ENCODE measurements at regions not wholly inside any gene's neighbourhood (a gene's known extent, or its start where the extent isn't known, plus 50 kb on each side); places are given as distances from the start of the nearest gene placed in this dataset.

DNA sequence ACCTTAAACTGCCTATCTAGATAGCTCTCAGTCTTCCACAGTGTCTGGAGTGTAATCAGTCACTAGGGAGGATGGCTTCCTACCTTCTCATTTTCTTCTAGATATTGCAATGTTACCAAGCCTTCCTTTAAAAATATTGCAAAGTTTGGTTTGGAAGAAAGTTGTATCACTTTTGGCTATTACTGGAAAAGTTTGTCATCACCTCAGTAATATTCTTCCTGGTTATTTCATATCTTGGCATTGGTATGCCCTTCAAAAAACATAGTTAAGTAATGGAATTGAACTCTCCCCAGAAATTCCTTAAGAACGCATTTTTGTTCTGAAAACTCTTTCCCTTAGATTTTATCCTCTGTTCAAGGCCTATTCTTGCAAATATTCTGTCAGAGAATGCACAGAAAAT is 179.3 kb upstream of the MME start:
- Histone ChIP-seq H3K9me3 (no peaks in the 10 kb centered on the region), H3K27ac (no peak overlapping the region), H3K4me3 (replicated peaks in 1 of 3) (no peak overlapping the region), H3K27me3 (no peaks in the 10 kb centered on the region), H3K4me1 (no peaks in the 10 kb centered on the region), H3K36me3 (no peaks in the 10 kb centered on the region)
- DNase-seq, result no peak
- TF ChIP-seq POLR2A (IDR thresholded peaks at IDR 0.05), result no peak
- no peak for TF ChIP-seq CTCF (IDR thresholded peaks at IDR 0.05)
- WGBS, 2 donors, result 82 to 86% methylated on average over 1 of the region's 1 CpG
- intact Hi-C loops (cut with DNase I), result no loop called here

DNA sequence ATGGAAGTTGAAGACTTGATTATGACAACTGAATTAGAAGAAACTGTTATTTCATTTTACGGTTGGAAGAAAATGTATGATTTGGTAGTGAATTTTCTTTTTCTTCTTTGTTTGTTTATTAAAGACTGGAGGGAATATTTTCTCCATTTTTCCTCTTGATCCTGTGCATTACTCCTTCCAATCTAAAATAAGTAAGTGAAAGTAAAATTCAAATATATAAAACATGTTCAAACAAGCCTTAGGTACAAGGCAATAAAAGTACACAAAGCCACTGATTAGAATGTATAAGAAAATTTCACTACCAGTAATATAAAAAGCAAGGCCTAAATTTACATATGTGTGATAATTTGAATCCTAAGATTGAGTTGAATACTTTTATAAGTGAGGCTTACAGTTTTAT is 181.2 kb upstream of the MME start:
- DNase-seq, result no peak
- no peak for TF ChIP-seq POLR2A (IDR thresholded peaks at IDR 0.05)
- no peak for TF ChIP-seq CTCF (IDR thresholded peaks at IDR 0.05)
- intact Hi-C loops (cut with DNase I), result no loop called here
- Histone ChIP-seq H3K9me3 (no peaks in the 10 kb centered on the region), H3K36me3 (no peaks in the 10 kb centered on the region), H3K27me3 (no peaks in the 10 kb centered on the region), H3K27ac (no peak overlapping the region), H3K4me1 (no peaks in the 10 kb centered on the region), H3K4me3 (replicated peaks in 1 of 3) (no peak overlapping the region)
- 84 to 88% methylated on average over 1 of the region's 1 CpG for WGBS, 2 donors

- DNase-seq, result no peak
- H3K9me3 ChIP-seq, result no peaks in the 10 kb centered on the region
- no peaks in the 10 kb centered on the region for H3K36me3 ChIP-seq
- WGBS, 2 donors, result 60 to 66% methylated on average over 3 of the region's 3 CpGs
- no peak overlapping the region for H3K4me3 ChIP-seq (replicated peaks in 1 of 3)
- intact Hi-C loops (cut with DNase I), result no loop called here
- no peak overlapping the region for H3K27ac ChIP-seq
- no peak for TF ChIP-seq POLR2A (IDR thresholded peaks at IDR 0.05)
- no peak for TF ChIP-seq CTCF (IDR thresholded peaks at IDR 0.05)
- no peaks in the 10 kb centered on the region for H3K4me1 ChIP-seq
- no peaks in the 10 kb centered on the region for H3K27me3 ChIP-seq
These were observed 181.7 kb upstream of the MME start for GRCh38 chr3:154898443-154898842.

DNA sequence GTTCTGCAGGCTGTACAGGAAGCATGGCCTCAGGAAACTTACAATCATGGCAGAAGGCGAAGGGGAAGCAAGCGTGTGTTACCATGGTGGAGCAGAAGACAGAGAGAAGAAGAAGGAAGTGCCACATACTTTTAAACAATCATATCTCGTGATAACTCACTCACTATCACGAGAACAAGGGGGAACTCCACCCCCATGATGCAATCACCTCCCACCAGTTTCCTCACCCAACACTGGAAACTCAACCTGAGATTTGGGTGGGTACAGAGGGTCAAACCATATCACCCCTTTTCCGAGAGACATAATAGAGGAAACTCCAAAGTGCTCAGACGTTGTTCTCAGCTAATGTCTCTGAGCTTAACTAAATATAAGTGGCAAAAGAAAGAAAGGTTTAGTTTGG is 186.3 kb upstream of the MME start:
- Histone ChIP-seq H3K4me1 (no peaks in the 10 kb centered on the region), H3K4me3 (replicated peaks in 1 of 3) (no peak overlapping the region), H3K27ac (no peak overlapping the region), H3K9me3 (no peaks in the 10 kb centered on the region), H3K27me3 (no peaks in the 10 kb centered on the region), H3K36me3 (no peaks in the 10 kb centered on the region)
- 87 to 89% methylated on average over 6 of the region's 6 CpGs for WGBS, 2 donors
- TF ChIP-seq CTCF (IDR thresholded peaks at IDR 0.05) (no peak), POLR2A (IDR thresholded peaks at IDR 0.05) (no peak)
- no peak for DNase-seq
- intact Hi-C loops (cut with DNase I), result no loop called here

DNA sequence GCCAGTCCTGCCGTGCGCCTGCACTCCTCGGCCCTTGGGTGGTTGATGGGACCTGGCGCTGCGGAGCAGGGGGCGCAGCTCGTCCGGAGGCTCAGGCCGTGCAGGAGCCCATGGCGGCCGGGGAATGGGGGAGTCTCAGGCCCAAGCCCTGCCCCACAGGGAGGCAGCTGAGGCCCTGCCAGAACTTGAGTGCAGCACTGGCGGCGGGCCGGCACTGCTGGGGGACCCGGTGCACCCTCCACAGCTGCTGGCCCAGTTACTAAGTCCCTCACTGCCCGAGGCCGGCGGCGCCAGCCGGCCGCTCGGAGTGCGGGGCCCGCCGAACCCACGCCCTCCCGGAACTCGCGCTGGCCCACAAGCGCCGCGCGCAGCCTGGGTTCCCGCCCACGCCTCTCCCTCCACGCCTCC is 190.9 kb upstream of the MME start:
- WGBS, 2 donors, result 85 to 95% methylated on average over 21 of the region's 36 CpGs

More for the DNA sequence above, 190.9 kb upstream of the MME start:
- Histone ChIP-seq H3K27me3 (no peaks in the 10 kb centered on the region), H3K9me3 (no peaks in the 10 kb centered on the region), H3K27ac (no peak overlapping the region), H3K36me3 (no peaks in the 10 kb centered on the region), H3K4me1 (no peaks in the 10 kb centered on the region), H3K4me3 (replicated peaks in 1 of 3) (no peak overlapping the region)
- intact Hi-C loops (cut with DNase I), result no loop called here
- DNase-seq, result no peak
- TF ChIP-seq CTCF (IDR thresholded peaks at IDR 0.05) (no peak), POLR2A (IDR thresholded peaks at IDR 0.05) (no peak)

All from thyroid gland (tissue), 4 donors.